K562 (cell line): ENCODE measurements at regions not wholly inside any gene's neighbourhood (a gene's known extent, or its start where the extent isn't known, plus 50 kb on each side); places are given as distances from the start of the nearest gene placed in this dataset.

Experiments
- BHLHE40 ChIP-seq: IDR thresholded peaks from 2 replicates; pipeline ENCODE4 v1.6.1; 2011; ENCODE audit warnings: low read length, improper control_type of control experiment
- GABPB1 ChIP-seq: sonication (generic); formaldehyde crosslinking; IDR thresholded peaks from 2 replicates; pipeline ENCODE4 v1.8.0; 2022; ENCODE audit warnings: mild to moderate bottlenecking, missing genetic modification reagents
- PHF8 ChIP-seq: fragments of 200-600 bp; sonication (generic); IDR thresholded peaks from 2 replicates; pipeline ENCODE4 v1.6.1; 2012; ENCODE audit warnings: mixed run types, mild to moderate bottlenecking, inconsistent platforms, low read length, moderate library complexity, borderline replicate concordance
- POLR2AphosphoS5 ChIP-seq: IDR thresholded peaks from 2 replicates; pipeline ENCODE4 v1.6.1; 2011; ENCODE audit warnings: mild to moderate bottlenecking, low read depth, low read length, moderate library complexity; ENCODE audit not compliant: control insufficient read depth, insufficient read depth
- ZBTB1 ChIP-seq: sonication (generic); formaldehyde crosslinking; IDR thresholded peaks from 2 replicates; pipeline ENCODE4 v1.8.1; 2023; ENCODE audit warnings: missing genetic modification reagents, low read depth, mild to moderate bottlenecking, borderline replicate concordance
- ZNF75A ChIP-seq: fragments of 450-650 bp; formaldehyde crosslinking; IDR thresholded peaks from 2 replicates; pipeline ENCODE4 v1.4.0; 2020; ENCODE audit warnings: mild to moderate bottlenecking
- TF ChIP-seq, protein P1 (sequence below): fragments of 250-450 bp; sonication (Bioruptor Pico); IDR thresholded peaks from 2 replicates; pipeline ENCODE4 v1.5.0; 2021; ENCODE audit warnings: mild to moderate bottlenecking, borderline replicate concordance
- TF ChIP-seq, protein P2 (sequence below), 2 experiments: fragments of 450-650 bp; formaldehyde crosslinking in 1 of 2; IDR thresholded peaks; 2 replicates each; pipeline versions ENCODE4 v1.4.0 to v1.6.1; 2014 to 2020; ENCODE audit warnings: mild to moderate bottlenecking in 2 of 2, borderline replicate concordance in 1 of 2, low read depth in 1 of 2
- TF ChIP-seq, protein P3 (sequence below), 3 experiments: IDR thresholded peaks in 2 of 3; conservative IDR thresholded peaks in 1 of 3; 2 replicates each; pipeline ENCODE4 v1.5.1; 2011 to 2012; ENCODE audit warnings: low read length in 3 of 3, mild to moderate bottlenecking in 3 of 3, control low read depth in 2 of 3, improper control_type of control experiment in 1 of 3, inconsistent platforms in 1 of 3, low read depth in 1 of 3, mixed read lengths in 1 of 3, moderate library complexity in 1 of 3; ENCODE audit not compliant: insufficient read depth in 2 of 3
- TF ChIP-seq, protein P4 (sequence below): IDR thresholded peaks from 2 replicates; pipeline ENCODE4 v1.6.1; 2016; ENCODE audit warnings: missing genetic modification characterization, missing compliant biosample characterization
- TF ChIP-seq, protein P5 (sequence below): fragments of 200-800 bp; sonication (Bioruptor generic); IDR thresholded peaks from 2 replicates; pipeline ENCODE4 v1.6.1; 2017; ENCODE audit warnings: missing genetic modification characterization, missing compliant biosample characterization

DNA sequence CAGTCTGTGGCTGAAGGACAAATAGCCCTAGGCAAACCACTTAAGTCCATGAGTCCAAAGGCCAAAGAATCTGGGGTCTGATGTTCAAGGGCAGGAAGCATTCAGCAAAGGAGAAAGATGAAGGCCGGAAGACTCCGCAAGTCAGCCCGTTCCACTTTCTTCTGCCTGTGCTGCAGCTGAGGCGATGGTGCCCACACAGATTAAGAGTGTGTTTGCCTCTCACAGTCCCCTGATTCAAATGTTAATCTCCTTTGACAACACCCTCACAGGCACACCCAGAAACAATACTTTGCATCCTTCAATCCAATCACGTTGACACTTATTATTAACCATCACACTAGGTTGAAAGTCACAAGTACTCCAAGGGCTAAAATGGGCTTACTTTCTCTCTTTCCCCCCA, 605.4 kb upstream of the GNPDA2 start:
- TF ChIP-seq POLR2AphosphoS5 = no peak
- TF ChIP-seq, protein P1, sequence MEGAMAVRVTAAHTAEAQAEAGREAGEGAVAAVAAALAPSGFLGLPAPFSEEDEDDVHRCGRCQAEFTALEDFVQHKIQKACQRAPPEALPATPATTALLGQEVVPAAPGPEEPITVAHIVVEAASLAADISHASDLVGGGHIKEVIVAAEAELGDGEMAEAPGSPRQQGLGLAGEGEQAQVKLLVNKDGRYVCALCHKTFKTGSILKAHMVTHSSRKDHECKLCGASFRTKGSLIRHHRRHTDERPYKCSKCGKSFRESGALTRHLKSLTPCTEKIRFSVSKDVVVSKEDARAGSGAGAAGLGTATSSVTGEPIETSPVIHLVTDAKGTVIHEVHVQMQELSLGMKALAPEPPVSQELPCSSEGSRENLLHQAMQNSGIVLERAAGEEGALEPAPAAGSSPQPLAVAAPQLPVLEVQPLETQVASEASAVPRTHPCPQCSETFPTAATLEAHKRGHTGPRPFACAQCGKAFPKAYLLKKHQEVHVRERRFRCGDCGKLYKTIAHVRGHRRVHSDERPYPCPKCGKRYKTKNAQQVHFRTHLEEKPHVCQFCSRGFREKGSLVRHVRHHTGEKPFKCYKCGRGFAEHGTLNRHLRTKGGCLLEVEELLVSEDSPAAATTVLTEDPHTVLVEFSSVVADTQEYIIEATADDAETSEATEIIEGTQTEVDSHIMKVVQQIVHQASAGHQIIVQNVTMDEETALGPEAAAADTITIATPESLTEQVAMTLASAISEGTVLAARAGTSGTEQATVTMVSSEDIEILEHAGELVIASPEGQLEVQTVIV = no peak
- no peak for TF ChIP-seq GABPB1 (CRISPR knock-in tag)
- TF ChIP-seq, protein P2, sequence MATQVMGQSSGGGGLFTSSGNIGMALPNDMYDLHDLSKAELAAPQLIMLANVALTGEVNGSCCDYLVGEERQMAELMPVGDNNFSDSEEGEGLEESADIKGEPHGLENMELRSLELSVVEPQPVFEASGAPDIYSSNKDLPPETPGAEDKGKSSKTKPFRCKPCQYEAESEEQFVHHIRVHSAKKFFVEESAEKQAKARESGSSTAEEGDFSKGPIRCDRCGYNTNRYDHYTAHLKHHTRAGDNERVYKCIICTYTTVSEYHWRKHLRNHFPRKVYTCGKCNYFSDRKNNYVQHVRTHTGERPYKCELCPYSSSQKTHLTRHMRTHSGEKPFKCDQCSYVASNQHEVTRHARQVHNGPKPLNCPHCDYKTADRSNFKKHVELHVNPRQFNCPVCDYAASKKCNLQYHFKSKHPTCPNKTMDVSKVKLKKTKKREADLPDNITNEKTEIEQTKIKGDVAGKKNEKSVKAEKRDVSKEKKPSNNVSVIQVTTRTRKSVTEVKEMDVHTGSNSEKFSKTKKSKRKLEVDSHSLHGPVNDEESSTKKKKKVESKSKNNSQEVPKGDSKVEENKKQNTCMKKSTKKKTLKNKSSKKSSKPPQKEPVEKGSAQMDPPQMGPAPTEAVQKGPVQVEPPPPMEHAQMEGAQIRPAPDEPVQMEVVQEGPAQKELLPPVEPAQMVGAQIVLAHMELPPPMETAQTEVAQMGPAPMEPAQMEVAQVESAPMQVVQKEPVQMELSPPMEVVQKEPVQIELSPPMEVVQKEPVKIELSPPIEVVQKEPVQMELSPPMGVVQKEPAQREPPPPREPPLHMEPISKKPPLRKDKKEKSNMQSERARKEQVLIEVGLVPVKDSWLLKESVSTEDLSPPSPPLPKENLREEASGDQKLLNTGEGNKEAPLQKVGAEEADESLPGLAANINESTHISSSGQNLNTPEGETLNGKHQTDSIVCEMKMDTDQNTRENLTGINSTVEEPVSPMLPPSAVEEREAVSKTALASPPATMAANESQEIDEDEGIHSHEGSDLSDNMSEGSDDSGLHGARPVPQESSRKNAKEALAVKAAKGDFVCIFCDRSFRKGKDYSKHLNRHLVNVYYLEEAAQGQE (IDR thresholded peaks at IDR 0.05; ENCODE audit: borderline replicate concordance) = no peak
- TF ChIP-seq, protein P2 (CRISPR knock-in tag; IDR thresholded peaks at IDR 0.05; ENCODE audit: low read depth) = no peak
- TF ChIP-seq, protein P3, sequence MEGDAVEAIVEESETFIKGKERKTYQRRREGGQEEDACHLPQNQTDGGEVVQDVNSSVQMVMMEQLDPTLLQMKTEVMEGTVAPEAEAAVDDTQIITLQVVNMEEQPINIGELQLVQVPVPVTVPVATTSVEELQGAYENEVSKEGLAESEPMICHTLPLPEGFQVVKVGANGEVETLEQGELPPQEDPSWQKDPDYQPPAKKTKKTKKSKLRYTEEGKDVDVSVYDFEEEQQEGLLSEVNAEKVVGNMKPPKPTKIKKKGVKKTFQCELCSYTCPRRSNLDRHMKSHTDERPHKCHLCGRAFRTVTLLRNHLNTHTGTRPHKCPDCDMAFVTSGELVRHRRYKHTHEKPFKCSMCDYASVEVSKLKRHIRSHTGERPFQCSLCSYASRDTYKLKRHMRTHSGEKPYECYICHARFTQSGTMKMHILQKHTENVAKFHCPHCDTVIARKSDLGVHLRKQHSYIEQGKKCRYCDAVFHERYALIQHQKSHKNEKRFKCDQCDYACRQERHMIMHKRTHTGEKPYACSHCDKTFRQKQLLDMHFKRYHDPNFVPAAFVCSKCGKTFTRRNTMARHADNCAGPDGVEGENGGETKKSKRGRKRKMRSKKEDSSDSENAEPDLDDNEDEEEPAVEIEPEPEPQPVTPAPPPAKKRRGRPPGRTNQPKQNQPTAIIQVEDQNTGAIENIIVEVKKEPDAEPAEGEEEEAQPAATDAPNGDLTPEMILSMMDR (IDR thresholded peaks at IDR 0.05 in 2 of 3, conservative IDR thresholded peaks at IDR 0.05 in 1 of 3; ENCODE audit: insufficient read depth in 2 of 3, low read depth in 1 of 3, low read length in 3 of 3) = no peak
- no peak for TF ChIP-seq ZNF75A (CRISPR knock-in tag)
- TF ChIP-seq, protein P4, sequence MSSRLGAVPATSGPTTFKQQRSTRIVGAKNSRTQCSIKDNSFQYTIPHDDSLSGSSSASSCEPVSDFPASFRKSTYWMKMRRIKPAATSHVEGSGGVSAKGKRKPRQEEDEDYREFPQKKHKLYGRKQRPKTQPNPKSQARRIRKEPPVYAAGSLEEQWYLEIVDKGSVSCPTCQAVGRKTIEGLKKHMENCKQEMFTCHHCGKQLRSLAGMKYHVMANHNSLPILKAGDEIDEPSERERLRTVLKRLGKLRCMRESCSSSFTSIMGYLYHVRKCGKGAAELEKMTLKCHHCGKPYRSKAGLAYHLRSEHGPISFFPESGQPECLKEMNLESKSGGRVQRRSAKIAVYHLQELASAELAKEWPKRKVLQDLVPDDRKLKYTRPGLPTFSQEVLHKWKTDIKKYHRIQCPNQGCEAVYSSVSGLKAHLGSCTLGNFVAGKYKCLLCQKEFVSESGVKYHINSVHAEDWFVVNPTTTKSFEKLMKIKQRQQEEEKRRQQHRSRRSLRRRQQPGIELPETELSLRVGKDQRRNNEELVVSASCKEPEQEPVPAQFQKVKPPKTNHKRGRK = no peak
- no peak for TF ChIP-seq PHF8
- TF ChIP-seq ZBTB1 (CRISPR knock-in tag) = no peak
- TF ChIP-seq BHLHE40 = no peak
- TF ChIP-seq, protein P5, sequence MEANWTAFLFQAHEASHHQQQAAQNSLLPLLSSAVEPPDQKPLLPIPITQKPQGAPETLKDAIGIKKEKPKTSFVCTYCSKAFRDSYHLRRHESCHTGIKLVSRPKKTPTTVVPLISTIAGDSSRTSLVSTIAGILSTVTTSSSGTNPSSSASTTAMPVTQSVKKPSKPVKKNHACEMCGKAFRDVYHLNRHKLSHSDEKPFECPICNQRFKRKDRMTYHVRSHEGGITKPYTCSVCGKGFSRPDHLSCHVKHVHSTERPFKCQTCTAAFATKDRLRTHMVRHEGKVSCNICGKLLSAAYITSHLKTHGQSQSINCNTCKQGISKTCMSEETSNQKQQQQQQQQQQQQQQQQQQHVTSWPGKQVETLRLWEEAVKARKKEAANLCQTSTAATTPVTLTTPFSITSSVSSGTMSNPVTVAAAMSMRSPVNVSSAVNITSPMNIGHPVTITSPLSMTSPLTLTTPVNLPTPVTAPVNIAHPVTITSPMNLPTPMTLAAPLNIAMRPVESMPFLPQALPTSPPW (CRISPR knock-in tag) = no peak
